GM10266 (cell line): ENCODE measurements at regions not wholly inside any gene's neighbourhood (a gene's known extent, or its start where the extent isn't known, plus 50 kb on each side); places are given as distances from the start of the nearest gene placed in this dataset.

Experiments used
- DNase-seq: peaks from one replicate; pipeline ENCODE4 v3.0.0; 2012; ENCODE audit errors: extremely low spot score
- TF ChIP-seq, protein P1 (sequence below): IDR thresholded peaks from 2 replicates; pipeline ENCODE4 v1.5.1; 2012; ENCODE audit warnings: mild to moderate bottlenecking, low read depth; ENCODE audit not compliant: control insufficient read depth, insufficient read depth; ENCODE audit errors: missing control alignments

DNA sequence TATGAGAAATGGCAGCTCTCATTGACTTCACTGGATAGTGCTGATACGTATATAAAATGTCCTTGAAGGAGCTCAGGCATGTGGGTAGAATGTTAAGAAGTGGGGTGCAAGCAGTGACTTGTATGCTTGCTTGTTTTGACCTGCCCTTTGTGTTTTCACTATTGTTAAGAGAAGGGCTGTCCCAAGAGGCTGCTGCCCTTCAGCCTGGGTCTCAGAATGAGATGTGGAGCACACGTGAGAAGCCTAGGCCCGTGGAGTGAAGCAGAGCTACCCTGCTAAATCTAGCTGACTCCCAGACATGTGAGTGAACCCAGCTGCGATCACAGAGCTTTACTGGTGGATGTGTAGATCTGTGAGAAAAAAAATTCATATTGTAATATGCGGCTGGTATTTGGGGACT lies 305.3 kb upstream of the RGS17 start:
- TF ChIP-seq, protein P1, sequence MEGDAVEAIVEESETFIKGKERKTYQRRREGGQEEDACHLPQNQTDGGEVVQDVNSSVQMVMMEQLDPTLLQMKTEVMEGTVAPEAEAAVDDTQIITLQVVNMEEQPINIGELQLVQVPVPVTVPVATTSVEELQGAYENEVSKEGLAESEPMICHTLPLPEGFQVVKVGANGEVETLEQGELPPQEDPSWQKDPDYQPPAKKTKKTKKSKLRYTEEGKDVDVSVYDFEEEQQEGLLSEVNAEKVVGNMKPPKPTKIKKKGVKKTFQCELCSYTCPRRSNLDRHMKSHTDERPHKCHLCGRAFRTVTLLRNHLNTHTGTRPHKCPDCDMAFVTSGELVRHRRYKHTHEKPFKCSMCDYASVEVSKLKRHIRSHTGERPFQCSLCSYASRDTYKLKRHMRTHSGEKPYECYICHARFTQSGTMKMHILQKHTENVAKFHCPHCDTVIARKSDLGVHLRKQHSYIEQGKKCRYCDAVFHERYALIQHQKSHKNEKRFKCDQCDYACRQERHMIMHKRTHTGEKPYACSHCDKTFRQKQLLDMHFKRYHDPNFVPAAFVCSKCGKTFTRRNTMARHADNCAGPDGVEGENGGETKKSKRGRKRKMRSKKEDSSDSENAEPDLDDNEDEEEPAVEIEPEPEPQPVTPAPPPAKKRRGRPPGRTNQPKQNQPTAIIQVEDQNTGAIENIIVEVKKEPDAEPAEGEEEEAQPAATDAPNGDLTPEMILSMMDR: no peak
- DNase-seq: no peak

DNA sequence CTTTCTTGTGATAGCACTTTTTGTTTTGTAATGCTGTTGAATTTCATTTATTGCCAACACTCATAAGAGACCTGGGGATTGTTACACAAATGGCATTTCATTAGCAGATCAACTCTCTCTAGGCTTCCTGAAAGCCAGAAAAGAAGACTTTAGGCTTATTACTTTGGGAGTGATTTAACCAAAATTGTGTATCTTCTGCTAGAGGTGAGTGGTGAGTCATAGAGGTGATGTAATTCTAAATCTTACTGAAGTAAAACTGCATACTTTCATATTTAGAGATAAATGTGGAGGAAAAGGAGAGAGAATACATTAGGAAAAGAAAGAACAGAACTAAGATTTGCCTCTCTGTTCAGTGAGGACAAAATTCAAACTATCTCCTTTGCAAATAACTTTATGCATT lies 304.7 kb upstream of the RGS17 start:
- TF ChIP-seq, protein P1: no peak
- DNase-seq: no peak

DNA sequence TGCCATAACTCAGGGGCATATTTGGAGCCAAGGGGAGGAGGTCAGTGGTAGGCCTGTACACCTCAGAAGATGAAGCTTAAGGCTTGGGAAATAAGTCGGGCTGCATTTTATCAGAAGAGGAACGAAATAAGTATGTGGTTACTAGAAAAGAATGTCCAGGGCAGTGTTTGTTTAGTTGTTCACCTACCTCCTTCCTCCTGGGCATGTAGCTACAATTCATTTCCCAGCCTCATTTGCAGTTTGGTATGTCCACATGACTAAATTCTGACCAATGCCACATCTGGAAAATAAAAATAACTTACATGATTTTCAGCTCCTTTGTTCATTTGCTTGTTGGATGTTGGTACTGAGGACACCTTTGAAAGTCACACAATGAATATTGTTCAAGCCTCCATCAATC lies 294.5 kb upstream of the RGS17 start:
- TF ChIP-seq, protein P1: no peak
- DNase-seq: no peak

DNA sequence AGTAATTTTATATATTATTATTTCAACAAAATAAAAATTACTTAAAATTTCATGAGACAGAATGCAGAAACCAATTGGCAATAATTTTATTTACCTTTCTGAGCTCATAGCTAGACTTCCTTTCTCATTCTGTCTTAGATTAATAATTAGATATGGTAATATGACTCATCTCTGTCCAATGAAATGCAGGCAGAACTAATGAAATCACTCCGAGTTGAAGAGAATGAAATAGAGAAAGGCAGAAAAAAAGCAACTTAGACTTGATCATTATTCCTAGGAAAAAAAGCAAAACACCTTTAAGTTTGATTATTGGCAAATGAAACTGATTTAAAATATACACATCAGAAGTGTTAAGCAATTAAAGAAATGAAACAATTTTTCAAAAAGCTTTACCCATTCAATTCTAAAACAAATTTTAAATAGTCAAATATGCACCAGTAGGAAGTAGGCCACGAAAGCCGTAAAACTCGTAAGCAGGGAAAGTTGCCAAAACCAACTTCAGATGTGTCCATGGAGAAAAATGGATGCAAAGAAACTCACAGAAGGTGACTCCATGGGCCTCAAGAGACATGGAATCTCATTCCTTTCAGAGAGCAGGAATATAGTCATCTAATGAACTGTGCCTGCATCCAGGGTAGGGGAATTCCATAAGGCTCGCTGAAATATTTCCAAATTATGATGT lies 293.8 kb upstream of the RGS17 start:
- TF ChIP-seq, protein P1: no peak
- no peak for DNase-seq

DNA sequence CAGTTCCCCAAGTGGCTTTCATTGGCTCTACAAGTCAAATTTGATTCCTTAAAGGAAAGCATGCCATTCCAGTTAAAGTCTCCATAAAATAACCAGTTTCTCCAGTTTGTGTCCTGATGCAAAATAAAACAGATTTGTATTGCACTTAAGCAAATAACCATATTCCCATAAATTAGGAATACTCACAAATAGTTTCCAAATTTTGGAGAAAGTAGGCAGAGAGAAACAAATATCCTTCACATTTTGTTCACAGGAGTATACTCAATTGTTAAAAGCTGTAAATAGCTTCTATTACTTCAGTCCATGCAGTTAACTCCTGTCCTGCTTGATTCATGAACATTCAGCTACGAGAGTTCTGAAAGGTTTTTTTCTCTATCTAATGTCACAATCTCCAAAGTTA lies 281.4 kb upstream of the RGS17 start:
- TF ChIP-seq, protein P1: no peak
- DNase-seq: no peak

DNA sequence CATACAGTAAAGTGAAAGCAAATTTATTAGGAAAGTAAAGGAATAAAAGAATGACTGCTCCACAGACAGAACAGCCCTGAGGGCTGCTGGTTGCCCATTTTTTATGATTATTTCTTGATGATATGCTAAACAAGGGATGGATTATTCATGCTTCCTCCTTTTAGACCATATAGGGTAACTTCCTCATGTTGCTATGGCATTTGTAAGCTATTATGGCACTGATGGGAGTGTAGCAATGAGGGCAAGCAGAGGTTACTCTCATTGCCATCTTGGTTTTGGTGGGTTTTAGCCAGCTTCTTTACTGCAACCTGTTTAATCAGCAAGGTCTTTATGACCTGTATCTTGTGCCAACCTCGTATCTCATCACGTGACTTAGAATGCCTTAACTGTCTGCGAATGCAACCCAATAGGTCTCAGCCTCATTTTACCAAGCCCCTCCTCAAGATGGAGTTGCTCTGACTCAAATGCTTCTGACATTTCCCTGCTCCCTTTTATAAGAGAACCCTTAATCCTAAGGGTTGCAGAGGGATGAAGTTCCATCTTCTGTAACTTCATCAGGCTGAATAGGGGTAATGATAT lies 280.1 kb upstream of the RGS17 start:
- no peak for DNase-seq

DNA sequence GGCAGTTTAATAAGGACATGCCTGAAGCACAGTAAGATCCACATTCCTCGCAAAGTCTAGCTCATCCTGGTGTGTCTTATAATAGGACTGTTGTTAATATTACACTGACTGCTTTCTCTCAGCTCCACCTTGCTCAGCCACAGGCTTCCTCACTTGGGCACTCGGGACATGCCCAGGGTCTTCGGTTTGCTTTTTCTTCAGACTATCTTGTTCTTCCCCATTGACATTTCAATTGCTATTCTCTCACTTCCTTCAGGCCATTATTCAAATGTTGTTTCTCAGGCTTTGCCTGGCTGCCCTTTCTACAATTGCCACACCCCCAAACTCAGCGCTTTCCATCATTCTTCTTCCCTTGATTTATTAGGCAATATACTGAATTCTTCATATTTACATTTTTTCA lies 274.8 kb upstream of the RGS17 start:
- TF ChIP-seq, protein P1: no peak

More for the DNA sequence above, 280.1 kb upstream of the RGS17 start:
- TF ChIP-seq, protein P1: no peak

More for the DNA sequence above, 274.8 kb upstream of the RGS17 start:
- no peak for DNase-seq
